ENCODE measurements at regions not wholly inside any gene's neighbourhood (a gene's known extent, or its start where the extent isn't known, plus 50 kb on each side); places are given as distances from the start of the nearest gene placed in this dataset.

DNA sequence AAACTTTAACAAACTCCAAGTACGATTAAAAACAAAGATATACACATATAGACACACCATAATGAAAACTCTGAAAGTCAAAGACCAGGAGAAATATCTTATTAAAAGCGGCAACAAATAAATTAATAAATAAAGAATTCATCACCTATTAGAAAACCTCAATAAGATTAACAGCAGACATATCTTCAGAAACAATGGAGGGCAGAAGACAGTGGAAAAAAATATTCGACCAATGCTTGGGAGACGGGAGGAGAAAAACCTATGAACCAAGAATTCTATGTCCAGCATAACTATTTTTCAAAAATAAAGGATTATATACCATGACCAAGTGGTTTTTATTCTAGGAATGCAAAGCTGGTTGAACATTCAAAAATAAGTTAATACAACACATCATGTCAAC is 578.6 kb upstream of the CCNG1 start:
- H3K27ac ChIP-seq: no peak overlapping the region
- no peak for TF ChIP-seq CTCF (conservative IDR thresholded peaks at IDR 0.05)

DNA sequence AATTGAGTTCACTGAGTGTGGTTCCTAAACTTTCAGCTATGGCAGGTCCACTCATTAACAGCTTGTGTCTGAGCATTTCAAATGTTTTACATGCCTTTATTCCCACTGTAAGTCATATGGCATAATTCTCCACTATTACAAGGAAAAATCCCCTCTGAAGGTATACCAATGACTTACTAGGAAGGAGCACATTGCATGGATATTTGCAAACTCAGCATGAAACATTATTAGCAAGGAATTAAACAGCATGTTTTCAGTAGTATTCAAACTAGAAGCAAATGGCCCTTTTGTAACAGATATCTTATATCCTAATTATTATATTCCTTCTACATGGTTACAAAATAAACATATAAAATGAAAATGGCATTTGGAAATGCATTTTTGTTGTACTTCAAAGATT is 566.4 kb upstream of the CCNG1 start:
- no peak for TF ChIP-seq CTCF (conservative IDR thresholded peaks at IDR 0.05)
- H3K27ac ChIP-seq: no peak overlapping the region

GRCh38 chr5:162882629-162883028 is 554.8 kb upstream of the CCNG1 start:
- no peak for TF ChIP-seq CTCF (conservative IDR thresholded peaks at IDR 0.05)
- H3K27ac ChIP-seq: no peak overlapping the region

DNA sequence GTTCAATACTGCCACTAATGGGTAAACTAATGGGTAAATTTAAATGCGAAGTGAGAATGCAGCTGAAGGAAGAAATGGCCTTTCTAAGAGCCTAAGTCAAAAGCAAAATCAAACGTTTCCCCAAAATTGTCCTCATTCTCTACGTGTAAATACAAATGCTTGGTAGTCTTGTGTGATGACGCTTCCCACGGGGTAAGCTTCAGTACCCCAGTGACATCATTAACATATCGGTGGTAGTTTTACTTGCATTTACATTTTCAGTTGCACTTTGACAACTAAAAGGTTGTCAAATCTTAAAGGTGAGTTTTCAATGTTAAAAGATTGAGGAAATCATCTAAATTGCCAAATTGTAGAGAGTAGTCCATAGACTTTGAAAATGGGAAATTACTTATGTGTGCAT is 550.7 kb upstream of the CCNG1 start:
- TF ChIP-seq CTCF (conservative IDR thresholded peaks at IDR 0.05): no peak
- H3K27ac ChIP-seq: no peak overlapping the region

GRCh38 chr5:162888268-162888667 is 549.1 kb upstream of the CCNG1 start:
- TF ChIP-seq CTCF (conservative IDR thresholded peaks at IDR 0.05): no peak
- H3K27ac ChIP-seq: no peak overlapping the region

DNA sequence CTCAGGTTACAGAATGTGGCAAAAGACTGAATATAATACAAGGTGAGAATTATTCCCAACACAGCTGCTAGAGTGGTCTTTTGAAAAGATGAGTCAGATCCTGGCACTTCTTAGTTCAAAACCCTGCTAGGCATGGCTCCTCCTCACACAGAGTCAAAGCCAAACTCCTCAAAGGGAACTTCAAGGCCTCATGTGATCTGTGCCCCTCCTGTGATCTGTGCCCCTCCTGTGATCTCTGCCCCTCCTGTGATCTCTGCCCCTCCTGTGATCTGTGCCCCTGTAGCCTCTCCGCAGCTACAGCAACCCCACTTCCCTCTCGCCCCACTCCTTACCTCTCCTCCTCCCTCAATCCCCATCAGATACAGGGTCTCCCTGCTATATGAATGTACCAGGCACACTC is 525.5 kb upstream of the CCNG1 start:
- no peak overlapping the region for H3K27ac ChIP-seq

GRCh38 chr5:162916368-162916767 is 521.0 kb upstream of the CCNG1 start:
- no peak for TF ChIP-seq CTCF (conservative IDR thresholded peaks at IDR 0.05)
- H3K27ac ChIP-seq: no peak overlapping the region

More for the DNA sequence above, 525.5 kb upstream of the CCNG1 start:
- TF ChIP-seq CTCF (conservative IDR thresholded peaks at IDR 0.05): no peak

GRCh38 chr5:162929104-162929503 is 508.3 kb upstream of the CCNG1 start:
- no peak overlapping the region for H3K27ac ChIP-seq
- no peak for TF ChIP-seq CTCF (conservative IDR thresholded peaks at IDR 0.05)

All from VCaP (cell line).